Nephron (organoid): ENCODE measurements at regions not wholly inside any gene's neighbourhood (a gene's known extent, or its start where the extent isn't known, plus 50 kb on each side); places are given as distances from the start of the nearest gene placed in this dataset.
"Not testable (repeated sequence)": the region's sequence is repeated elsewhere in the genome, so short reads cannot be mapped to it uniquely, and the experiment has no call there.

Experiments
- H3K27ac Mint-ChIP-seq, 3 experiments: 2 replicates each; pipeline ENCODE4 v1.8.0; 2020; ENCODE audit warnings: mixed read lengths in 3 of 3, mild to moderate bottlenecking in 2 of 3, moderate library complexity in 1 of 3
- H3K27me3 Mint-ChIP-seq: 2 replicates; pipeline ENCODE4 v1.8.0; 2021; ENCODE audit warnings: low read depth, mild to moderate bottlenecking, moderate library complexity, mixed read lengths
- H3K36me3 Mint-ChIP-seq: 2 replicates; pipeline ENCODE4 v1.8.0; 2020; ENCODE audit warnings: low read depth, mixed read lengths
- H3K4me1 Mint-ChIP-seq: 2 replicates; pipeline ENCODE4 v1.8.0; 2020; ENCODE audit warnings: mixed read lengths
- H3K4me3 Mint-ChIP-seq, 3 experiments: 2 replicates each; pipeline ENCODE4 v1.8.0; 2020; ENCODE audit warnings: mild to moderate bottlenecking in 3 of 3, mixed read lengths in 3 of 3, moderate library complexity in 2 of 3
- H3K9me3 Mint-ChIP-seq: 2 replicates; pipeline ENCODE4 v1.8.0; 2020; ENCODE audit warnings: mixed read lengths
- TF ChIP-seq, protein P1 (sequence below), 3 experiments: fragments of 200-600 bp; sonication (generic); IDR thresholded peaks; one replicate each; pipeline ENCODE4 v1.5.0; 2021; ENCODE audit warnings: antibody characterized with exemption in 3 of 3; ENCODE audit not compliant: unreplicated experiment in 3 of 3

DNA sequence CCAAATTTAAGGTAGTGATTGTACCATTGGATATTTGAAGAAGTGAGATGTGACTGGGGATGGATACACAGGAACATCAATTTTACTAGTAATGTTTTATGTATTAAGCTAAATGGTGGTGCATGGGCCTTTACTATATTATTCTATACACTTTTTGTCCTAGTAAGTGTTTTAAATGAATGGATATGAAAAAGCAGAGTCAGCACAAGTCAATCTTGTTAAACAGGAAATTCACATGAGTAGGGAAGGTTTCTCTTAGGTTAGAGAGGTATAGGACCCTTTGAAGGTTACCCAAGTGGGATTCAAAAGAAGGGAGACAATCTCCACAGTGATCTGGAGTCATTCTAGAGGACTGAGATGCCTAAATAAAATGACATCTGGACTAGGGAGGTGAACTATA lies 71.8 kb upstream of the NCKAP5 start:
- TF ChIP-seq, protein P1, sequence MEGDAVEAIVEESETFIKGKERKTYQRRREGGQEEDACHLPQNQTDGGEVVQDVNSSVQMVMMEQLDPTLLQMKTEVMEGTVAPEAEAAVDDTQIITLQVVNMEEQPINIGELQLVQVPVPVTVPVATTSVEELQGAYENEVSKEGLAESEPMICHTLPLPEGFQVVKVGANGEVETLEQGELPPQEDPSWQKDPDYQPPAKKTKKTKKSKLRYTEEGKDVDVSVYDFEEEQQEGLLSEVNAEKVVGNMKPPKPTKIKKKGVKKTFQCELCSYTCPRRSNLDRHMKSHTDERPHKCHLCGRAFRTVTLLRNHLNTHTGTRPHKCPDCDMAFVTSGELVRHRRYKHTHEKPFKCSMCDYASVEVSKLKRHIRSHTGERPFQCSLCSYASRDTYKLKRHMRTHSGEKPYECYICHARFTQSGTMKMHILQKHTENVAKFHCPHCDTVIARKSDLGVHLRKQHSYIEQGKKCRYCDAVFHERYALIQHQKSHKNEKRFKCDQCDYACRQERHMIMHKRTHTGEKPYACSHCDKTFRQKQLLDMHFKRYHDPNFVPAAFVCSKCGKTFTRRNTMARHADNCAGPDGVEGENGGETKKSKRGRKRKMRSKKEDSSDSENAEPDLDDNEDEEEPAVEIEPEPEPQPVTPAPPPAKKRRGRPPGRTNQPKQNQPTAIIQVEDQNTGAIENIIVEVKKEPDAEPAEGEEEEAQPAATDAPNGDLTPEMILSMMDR (IDR thresholded peaks at IDR 0.05; ENCODE audit: unreplicated experiment in 3 of 3), result no peak
- H3K9me3 Mint-ChIP-seq, result no peaks in the 10 kb centered on the region
- H3K27me3 Mint-ChIP-seq, result no peaks in the 10 kb centered on the region
- no peaks in the 10 kb centered on the region for H3K36me3 Mint-ChIP-seq
- peaks cover 23% of the 10 kb centered on the region for H3K4me1 Mint-ChIP-seq
- no peak overlapping the region for H3K4me3 Mint-ChIP-seq
- no peak overlapping the region for H3K27ac Mint-ChIP-seq

DNA sequence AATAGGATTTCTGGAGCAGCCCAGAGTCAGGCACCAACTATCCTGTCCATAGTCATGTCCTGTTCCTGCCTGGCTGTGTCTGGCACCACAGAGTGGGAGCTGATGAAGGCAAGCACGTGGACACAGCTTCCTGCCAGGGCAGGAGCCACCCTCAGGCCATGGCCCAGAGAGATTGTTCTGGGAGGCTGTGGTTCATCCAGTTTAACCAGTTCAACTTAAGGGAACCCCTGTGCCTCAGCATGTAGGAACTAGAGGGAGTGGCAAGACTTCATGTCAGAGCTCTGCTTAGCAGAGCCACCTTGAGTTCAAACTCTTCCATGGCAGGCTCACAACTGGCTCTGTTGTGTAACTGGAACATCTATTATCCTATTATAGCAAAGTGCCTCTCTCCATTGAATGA lies 73.2 kb upstream of the NCKAP5 start:
- TF ChIP-seq, protein P1 (IDR thresholded peaks at IDR 0.05; ENCODE audit: unreplicated experiment in 3 of 3), result no peak
- no peaks in the 10 kb centered on the region for H3K36me3 Mint-ChIP-seq
- H3K4me3 Mint-ChIP-seq, result no peak overlapping the region
- H3K9me3 Mint-ChIP-seq, result no peaks in the 10 kb centered on the region
- H3K27ac Mint-ChIP-seq, result no peak overlapping the region
- H3K27me3 Mint-ChIP-seq, result no peaks in the 10 kb centered on the region
- H3K4me1 Mint-ChIP-seq, result peaks cover 23% of the 10 kb centered on the region

DNA sequence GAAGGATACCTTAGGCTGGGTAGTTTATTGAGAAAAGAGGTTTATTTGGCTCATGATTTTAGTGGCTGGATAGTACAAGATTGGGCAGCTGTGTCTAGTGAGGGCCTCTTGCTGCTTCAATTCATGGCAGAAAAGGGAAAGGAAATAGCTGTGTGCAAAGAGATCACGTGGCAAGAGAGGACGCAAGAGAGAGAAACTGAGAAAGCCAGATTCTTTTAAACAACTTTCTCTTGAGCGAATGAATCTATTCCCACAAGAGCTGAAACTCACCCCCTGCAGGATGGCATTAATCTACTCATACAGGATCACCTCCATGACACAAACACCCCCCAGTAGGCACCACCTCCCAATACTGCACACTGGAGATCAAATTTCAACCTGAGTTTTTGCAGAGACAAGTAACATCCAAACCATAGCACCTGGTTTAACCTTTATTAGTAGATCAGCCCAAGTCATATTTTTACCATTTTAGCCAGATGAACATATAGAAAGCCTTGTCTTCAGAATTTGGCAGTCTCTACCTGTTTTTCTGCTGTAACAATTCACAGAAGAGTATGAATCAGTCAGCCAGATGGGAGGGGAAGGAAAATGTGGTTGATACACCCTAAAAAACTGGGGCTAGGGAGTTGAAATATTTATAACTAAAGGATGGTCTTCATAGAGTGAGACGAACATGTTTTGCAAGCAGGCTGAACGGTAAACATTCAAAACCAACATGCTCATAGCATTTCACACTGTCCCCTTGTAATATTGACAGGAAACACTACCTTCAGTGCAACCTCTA lies 73.9 kb upstream of the NCKAP5 start:
- peaks cover 23% of the 10 kb centered on the region for H3K4me1 Mint-ChIP-seq
- H3K9me3 Mint-ChIP-seq, result no peaks in the 10 kb centered on the region
- H3K27me3 Mint-ChIP-seq, result no peaks in the 10 kb centered on the region
- peak overlapping the region in 1 of 3 experiments; percentile 19 for H3K27ac Mint-ChIP-seq
- TF ChIP-seq, protein P1 (IDR thresholded peaks at IDR 0.05; ENCODE audit: unreplicated experiment in 3 of 3), result no peak
- H3K4me3 Mint-ChIP-seq, result no peak overlapping the region
- H3K36me3 Mint-ChIP-seq, result no peaks in the 10 kb centered on the region

DNA sequence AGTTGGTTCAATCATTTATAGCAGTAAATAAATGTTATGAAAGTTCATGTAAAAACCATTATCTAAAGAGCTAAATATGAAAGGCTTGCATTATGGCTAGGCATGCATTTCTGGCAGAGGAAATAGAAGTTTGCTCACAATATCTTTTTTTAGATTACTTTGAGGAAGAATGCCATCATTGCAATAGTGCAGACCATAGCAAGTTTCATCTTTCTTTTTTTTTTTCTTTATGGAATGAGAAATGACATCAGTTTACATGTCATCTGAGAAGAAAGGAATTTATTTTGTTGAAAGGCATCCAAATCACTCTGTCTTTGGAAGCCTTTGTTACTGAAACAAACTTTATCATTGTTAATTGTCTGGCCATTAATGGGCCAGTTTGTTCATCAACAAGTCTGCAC lies 74.5 kb upstream of the NCKAP5 start:
- Mint-ChIP-seq H3K27ac (peak overlapping the region in 1 of 3 experiments; percentile 19), H3K4me1 (peaks cover 23% of the 10 kb centered on the region), H3K36me3 (no peaks in the 10 kb centered on the region), H3K4me3 (no peak overlapping the region), H3K27me3 (no peaks in the 10 kb centered on the region), H3K9me3 (no peaks in the 10 kb centered on the region)
- TF ChIP-seq, protein P1 (IDR thresholded peaks at IDR 0.05; ENCODE audit: unreplicated experiment in 3 of 3), result no peak

DNA sequence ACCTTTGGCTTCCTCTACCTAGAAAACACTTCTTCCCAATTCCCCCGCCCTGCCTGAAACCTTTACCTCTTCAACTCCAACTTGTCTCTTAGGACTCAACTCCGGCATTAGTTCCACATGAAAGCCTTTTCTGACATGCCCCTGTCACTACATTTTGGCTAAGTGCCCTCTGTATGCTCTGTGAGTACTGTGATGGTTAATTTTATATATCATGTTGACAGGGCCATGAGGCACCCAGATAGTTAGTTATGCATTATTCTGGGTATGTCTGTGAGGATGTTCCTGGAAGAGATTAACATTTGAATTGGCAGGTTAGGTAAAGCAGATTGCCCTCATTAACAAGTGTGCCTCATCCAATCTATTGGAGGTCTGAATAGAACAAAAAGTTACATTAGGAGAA lies 75.6 kb upstream of the NCKAP5 start:
- Mint-ChIP-seq H3K9me3 (no peaks in the 10 kb centered on the region), H3K4me1 (peaks cover 23% of the 10 kb centered on the region), H3K36me3 (no peaks in the 10 kb centered on the region), H3K27me3 (no peaks in the 10 kb centered on the region), H3K4me3 (no peak overlapping the region), H3K27ac (no peak overlapping the region)
- TF ChIP-seq, protein P1 (IDR thresholded peaks at IDR 0.05; ENCODE audit: unreplicated experiment in 3 of 3), result no peak

DNA sequence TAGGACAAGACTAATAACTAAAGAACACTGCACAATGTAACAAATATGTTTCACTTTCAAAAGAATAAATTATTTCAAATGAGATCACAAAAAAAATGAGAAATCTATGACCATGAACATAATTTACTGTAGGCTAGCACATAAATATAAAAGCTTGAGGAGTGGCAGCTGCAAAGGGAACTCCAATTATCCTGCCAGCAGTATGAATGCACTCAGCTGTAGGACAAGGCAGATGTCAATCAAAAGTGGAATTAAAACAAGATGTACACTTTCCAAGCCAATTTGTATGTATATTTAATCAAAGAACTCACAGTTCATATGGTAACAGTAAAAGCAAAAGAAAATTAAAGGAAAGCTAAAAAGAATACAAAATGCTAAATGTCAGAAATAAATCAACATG lies 76.6 kb upstream of the NCKAP5 start:
- Mint-ChIP-seq H3K9me3 (peaks cover 5% of the 10 kb centered on the region), H3K27me3 (no peaks in the 10 kb centered on the region), H3K27ac (no peak overlapping the region), H3K36me3 (no peaks in the 10 kb centered on the region), H3K4me1 (peaks cover 23% of the 10 kb centered on the region), H3K4me3 (no peak overlapping the region)
- TF ChIP-seq, protein P1 (IDR thresholded peaks at IDR 0.05; ENCODE audit: unreplicated experiment in 3 of 3), result no peak

DNA sequence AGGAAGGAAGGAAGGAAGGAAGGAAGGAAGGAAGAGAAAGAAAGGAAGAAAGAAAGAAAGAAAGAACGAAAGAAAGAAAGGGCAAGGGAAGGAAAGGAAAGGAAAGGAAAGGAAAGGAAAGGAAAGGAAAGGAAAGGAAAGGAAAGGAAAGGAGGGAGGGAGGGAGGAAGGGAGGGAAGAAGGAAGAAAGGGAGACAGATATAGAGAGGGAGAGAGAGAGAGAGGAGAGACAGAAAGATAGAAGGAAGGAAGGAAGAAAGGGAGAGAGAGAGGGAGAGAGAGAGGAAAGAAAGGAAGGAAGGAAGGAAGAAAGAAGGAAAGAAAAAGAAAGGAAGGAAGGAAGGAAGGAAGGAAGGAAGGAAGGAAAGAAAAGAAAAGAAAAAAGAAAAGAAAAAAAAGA lies 79.1 kb upstream of the NCKAP5 start:
- not testable (repeated sequence) for H3K27ac Mint-ChIP-seq, H3K36me3 Mint-ChIP-seq, H3K4me3 Mint-ChIP-seq, H3K27me3 Mint-ChIP-seq
- Mint-ChIP-seq H3K4me1 (peaks cover 15% of the 10 kb centered on the region), H3K9me3 (peaks cover 14% of the 10 kb centered on the region)
